ENCODE measurements at regions not wholly inside any gene's neighbourhood (a gene's known extent, or its start where the extent isn't known, plus 50 kb on each side); places are given as distances from the start of the nearest gene placed in this dataset.

GRCh38 chr14:22491683-22492621, 97.1 kb downstream of the DAD1 start (continued):
- peak; percentile 81 to 84 for TF ChIP-seq IKZF2 (IDR thresholded peaks at IDR 0.05)
- TF ChIP-seq ZNF217 (IDR thresholded peaks at IDR 0.05): no peak
- TF ChIP-seq USF1 (IDR thresholded peaks at IDR 0.05; ENCODE audit: borderline replicate concordance, extremely low read length, insufficient read depth, low read depth, low read length): no peak
- TF ChIP-seq E4F1 (IDR thresholded peaks at IDR 0.05; ENCODE audit: borderline replicate concordance, partially characterized antibody): no peak
- no peak for TF ChIP-seq RBBP5 (conservative IDR thresholded peaks at IDR 0.05)
- no peak for TF ChIP-seq SIN3A (IDR thresholded peaks at IDR 0.05; ENCODE audit: low read depth, low read length)
- 0 out of 2 replicates have a peak, but pooled peaks have one; percentile 33 for TF ChIP-seq PAX8 (IDR thresholded peaks at IDR 0.05)
- TF ChIP-seq RCOR1 (conservative IDR thresholded peaks at IDR 0.05; ENCODE audit: low read depth, low read length): no peak
- peak; percentile 66; the same call in 1 of the 2 replicates for TF ChIP-seq TAF1 (IDR thresholded peaks at IDR 0.05; ENCODE audit: borderline replicate concordance, low read depth, low read length)
- peak; percentile 69 for TF ChIP-seq RELB (IDR thresholded peaks at IDR 0.05; ENCODE audit: low read depth)
- TF ChIP-seq NR2C2 (IDR thresholded peaks at IDR 0.05; ENCODE audit: borderline replicate concordance, control insufficient read depth, insufficient read length, low read depth): no peak
- TF ChIP-seq LARP7 (IDR thresholded peaks at IDR 0.05): no peak; the same call in none of the 2 replicates
- peak; percentile 97 for TF ChIP-seq MLLT1 (IDR thresholded peaks at IDR 0.05)
- peak; percentile 86 for TF ChIP-seq IKZF1 (conservative IDR thresholded peaks at IDR 0.05)
- 0 out of 2 replicates have a peak, but pooled peaks have one; percentile 14 for TF ChIP-seq JUNB (IDR thresholded peaks at IDR 0.05)
- peak; percentile 41; the same call in 1 of the 2 replicates for TF ChIP-seq TCF7 (IDR thresholded peaks at IDR 0.05; ENCODE audit: borderline replicate concordance)
- peak; percentile 50; the same call in 1 of the 2 replicates for TF ChIP-seq CBFB (IDR thresholded peaks at IDR 0.05; ENCODE audit: low read depth)
- peak; percentile 61 for TF ChIP-seq SKIL (IDR thresholded peaks at IDR 0.05; ENCODE audit: low read depth, poor library complexity, severe bottlenecking)
- peak; percentile 49; the same call in 1 of the 2 replicates for TF ChIP-seq POLR2AphosphoS2 (IDR thresholded peaks at IDR 0.05; ENCODE audit: low read depth, low read length)
- peak; percentile 69; the same call in 1 of the 2 replicates for TF ChIP-seq ZBED1 (IDR thresholded peaks at IDR 0.05; ENCODE audit: borderline replicate concordance)
- no peak for TF ChIP-seq BRCA1 (IDR thresholded peaks at IDR 0.05; ENCODE audit: low read depth, low read length)
